A549 (cell line): ENCODE measurements at regions not wholly inside any gene's neighbourhood (a gene's known extent, or its start where the extent isn't known, plus 50 kb on each side); places are given as distances from the start of the nearest gene placed in this dataset.

ENCODE experiments used
- ATAC-seq, 2 experiments: fragments of 200-7000 bp in 1 of 2; fragments of >200 bp in 1 of 2; cut with Nextera tagmentation in 1 of 2; cut with Tn5 transposase in 1 of 2; 3 replicates each; pipeline versions ENCODE4 v1.8.0 to v1.9.1; 2018 to 2020; ENCODE audit warnings: mild to moderate bottlenecking in 1 of 2, moderate library complexity in 1 of 2
- CTCF ChIA-PET: fragments of 300-600 bp; sonication (Branson Sonifier 250); formaldehyde crosslinking; extraction: SDS; loops from one replicate; lab custom pipeline; 2021; ENCODE audit warnings: antibody characterized with exemption, inconsistent platforms; lab: Yijun Ruan, JAX
- POLR2A ChIA-PET: fragments of 350-600 bp; formaldehyde crosslinking; extraction: SDS; loops from one replicate; lab custom pipeline; 2021; ENCODE audit warnings: antibody characterized with exemption, inconsistent platforms; lab: Yijun Ruan, JAX
- DNase-seq, 2 experiments: peaks; one replicate each; pipeline versions ENCODE4 v3.0.0 to v3.0.0-alpha.2; 2011 to 2016; ENCODE audit warnings: low read depth in 1 of 2, low spot score in 1 of 2
- FAIRE-seq: peaks from 2 replicates; lab custom pipeline; 2011; peaks lifted over from hg19 to GRCh38; lab: Jason Lieb, UNC
- H3K27ac ChIP-seq, 2 experiments: fragments of >200 bp; sonication (Bioruptor Twin); formaldehyde crosslinking; 3 replicates each; pipeline ENCODE4 v1.5.1; 2016 to 2017
- H3K4me1 ChIP-seq: fragments of >200 bp; sonication (Bioruptor Twin); formaldehyde crosslinking; 3 replicates; pipeline ENCODE4 v1.6.1; 2016
- H3K4me2 ChIP-seq: fragments of >200 bp; sonication (Bioruptor Twin); formaldehyde crosslinking; 3 replicates; pipeline ENCODE4 v1.6.1; 2016
- H3K4me3 ChIP-seq: fragments of >200 bp; sonication (Bioruptor Twin); formaldehyde crosslinking; 3 replicates; pipeline ENCODE4 v1.5.1; 2016
- H3K9me3 ChIP-seq: fragments of >200 bp; sonication (Bioruptor Twin); formaldehyde crosslinking; 3 replicates; pipeline ENCODE4 v1.6.1; 2016
- BHLHE40 ChIP-seq: IDR thresholded peaks from 2 replicates; pipeline ENCODE4 v1.6.1; 2012; ENCODE audit warnings: low read depth, low read length, inconsistent platforms
- EP300 ChIP-seq, 2 experiments: fragments of >200 bp; sonication (Bioruptor Twin); formaldehyde crosslinking; IDR thresholded peaks; 2 replicates in 1 of 2; 3 replicates in 1 of 2; pipeline ENCODE4 v1.6.1; 2016 to 2017
- HDAC2 ChIP-seq: fragments of 200-600 bp; sonication (generic); IDR thresholded peaks from 2 replicates; pipeline ENCODE4 v1.6.1; 2016
- HOXA7 ChIP-seq: fragments of 250-450 bp; sonication (Bioruptor Pico); IDR thresholded peaks from 2 replicates; pipeline ENCODE4 v1.5.0; 2020; ENCODE audit warnings: mild to moderate bottlenecking, moderate library complexity
- HOXB13 ChIP-seq: fragments of 250-450 bp; sonication (Bioruptor Pico); IDR thresholded peaks from 2 replicates; pipeline ENCODE4 v1.5.0; 2020; ENCODE audit warnings: low read depth, mild to moderate bottlenecking, moderate library complexity
- KDM1A ChIP-seq: fragments of 200-600 bp; sonication (generic); IDR thresholded peaks from 2 replicates; pipeline ENCODE4 v1.6.1; 2016; ENCODE audit warnings: low read depth, mild to moderate bottlenecking
- MAFK ChIP-seq: fragments of 450-650 bp; IDR thresholded peaks from 2 replicates; pipeline ENCODE4 v1.6.1; 2014; ENCODE audit not compliant: partially characterized antibody
- NPAS2 ChIP-seq: fragments of 250-450 bp; sonication (Bioruptor Pico); IDR thresholded peaks from 2 replicates; pipeline ENCODE4 v1.8.0; 2022; ENCODE audit warnings: mild to moderate bottlenecking, moderate library complexity, borderline replicate concordance
- POLR2A ChIP-seq: IDR thresholded peaks from 2 replicates; pipeline ENCODE4 v1.6.1; 2012; ENCODE audit warnings: mild to moderate bottlenecking, low read length
- RARB ChIP-seq: fragments of 250-450 bp; sonication (Bioruptor Pico); IDR thresholded peaks from 2 replicates; pipeline ENCODE4 v1.8.0; 2021; ENCODE audit warnings: mild to moderate bottlenecking, moderate library complexity
- TFCP2L1 ChIP-seq: fragments of 250-450 bp; sonication (Bioruptor Pico); IDR thresholded peaks from 2 replicates; pipeline ENCODE4 v1.5.0; 2021; ENCODE audit warnings: mild to moderate bottlenecking
- ZC3H11A ChIP-seq: fragments of 450-650 bp; IDR thresholded peaks from 2 replicates; pipeline ENCODE4 v1.6.1; 2014; ENCODE audit warnings: antibody characterized with exemption, mild to moderate bottlenecking
- ZFP36 ChIP-seq: fragments of 450-650 bp; IDR thresholded peaks from 2 replicates; pipeline ENCODE4 v1.6.1; 2014; ENCODE audit warnings: borderline replicate concordance; ENCODE audit not compliant: partially characterized antibody
- WGBS: methylation state at CpG from one replicate; pipeline ENCODE4 v1.1.6; 2017; ENCODE audit errors: missing lambda C conversion rate; 5-methylcytosine and 5-hydroxymethylcytosine counted together
- TF ChIP-seq, protein P1 (sequence below): fragments of 200-600 bp; sonication (generic); IDR thresholded peaks from 2 replicates; pipeline ENCODE4 v1.6.1; 2016; ENCODE audit warnings: antibody characterized with exemption, mild to moderate bottlenecking, moderate library complexity
- TF ChIP-seq, protein P2 (sequence below): fragments of 450-650 bp; IDR thresholded peaks from 2 replicates; pipeline ENCODE4 v1.6.1; 2014; ENCODE audit warnings: antibody characterized with exemption
- TF ChIP-seq, protein P3 (sequence below): fragments of 250-450 bp; sonication (Bioruptor Pico); IDR thresholded peaks from 2 replicates; pipeline ENCODE4 v1.5.0; 2020; ENCODE audit warnings: low read depth, mild to moderate bottlenecking, moderate library complexity
- TF ChIP-seq, protein P4 (sequence below): fragments of >200 bp; sonication (Bioruptor Twin); formaldehyde crosslinking; IDR thresholded peaks from 2 replicates; pipeline ENCODE4 v1.6.1; 2016

DNA sequence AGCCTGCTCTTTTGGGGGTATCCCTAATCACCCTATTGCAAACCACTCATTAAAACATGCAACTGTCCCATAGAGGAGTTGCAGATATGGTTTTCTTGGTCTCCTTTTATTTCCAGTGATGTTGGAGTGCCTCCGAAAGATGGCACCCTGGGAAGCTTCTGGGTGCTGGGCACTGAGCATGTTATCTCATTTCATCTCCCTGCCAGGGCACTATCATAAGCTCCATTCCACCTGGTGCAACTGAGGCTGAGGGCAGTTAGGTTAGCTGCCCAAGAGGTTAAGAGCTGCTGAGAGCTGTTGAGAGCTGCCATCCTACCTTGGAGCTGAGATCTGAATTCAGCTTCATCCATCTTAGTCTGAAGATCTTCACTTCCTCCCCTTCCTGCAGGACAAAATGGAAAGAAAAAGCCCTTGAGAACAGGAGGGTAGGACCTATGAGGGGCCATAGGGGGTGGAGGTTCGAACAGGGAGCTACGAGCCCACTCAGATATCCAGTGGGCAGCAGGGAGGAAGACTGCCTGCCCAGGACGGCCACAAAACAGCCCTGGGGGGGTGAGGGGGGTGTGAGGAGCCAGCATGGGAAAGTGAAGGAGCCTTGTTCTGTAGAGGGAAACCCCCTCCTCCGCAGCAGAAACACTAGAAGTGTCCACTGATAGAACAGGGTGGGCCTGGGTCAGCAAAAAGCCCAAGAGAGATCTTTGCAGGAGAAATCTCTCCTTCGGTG lies 202.5 kb downstream of the ZFP36L2 start (continued):
- TF ChIP-seq, protein P1, sequence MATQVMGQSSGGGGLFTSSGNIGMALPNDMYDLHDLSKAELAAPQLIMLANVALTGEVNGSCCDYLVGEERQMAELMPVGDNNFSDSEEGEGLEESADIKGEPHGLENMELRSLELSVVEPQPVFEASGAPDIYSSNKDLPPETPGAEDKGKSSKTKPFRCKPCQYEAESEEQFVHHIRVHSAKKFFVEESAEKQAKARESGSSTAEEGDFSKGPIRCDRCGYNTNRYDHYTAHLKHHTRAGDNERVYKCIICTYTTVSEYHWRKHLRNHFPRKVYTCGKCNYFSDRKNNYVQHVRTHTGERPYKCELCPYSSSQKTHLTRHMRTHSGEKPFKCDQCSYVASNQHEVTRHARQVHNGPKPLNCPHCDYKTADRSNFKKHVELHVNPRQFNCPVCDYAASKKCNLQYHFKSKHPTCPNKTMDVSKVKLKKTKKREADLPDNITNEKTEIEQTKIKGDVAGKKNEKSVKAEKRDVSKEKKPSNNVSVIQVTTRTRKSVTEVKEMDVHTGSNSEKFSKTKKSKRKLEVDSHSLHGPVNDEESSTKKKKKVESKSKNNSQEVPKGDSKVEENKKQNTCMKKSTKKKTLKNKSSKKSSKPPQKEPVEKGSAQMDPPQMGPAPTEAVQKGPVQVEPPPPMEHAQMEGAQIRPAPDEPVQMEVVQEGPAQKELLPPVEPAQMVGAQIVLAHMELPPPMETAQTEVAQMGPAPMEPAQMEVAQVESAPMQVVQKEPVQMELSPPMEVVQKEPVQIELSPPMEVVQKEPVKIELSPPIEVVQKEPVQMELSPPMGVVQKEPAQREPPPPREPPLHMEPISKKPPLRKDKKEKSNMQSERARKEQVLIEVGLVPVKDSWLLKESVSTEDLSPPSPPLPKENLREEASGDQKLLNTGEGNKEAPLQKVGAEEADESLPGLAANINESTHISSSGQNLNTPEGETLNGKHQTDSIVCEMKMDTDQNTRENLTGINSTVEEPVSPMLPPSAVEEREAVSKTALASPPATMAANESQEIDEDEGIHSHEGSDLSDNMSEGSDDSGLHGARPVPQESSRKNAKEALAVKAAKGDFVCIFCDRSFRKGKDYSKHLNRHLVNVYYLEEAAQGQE = no peak
- TF ChIP-seq, all 56 proteins: peak for 0

DNA sequence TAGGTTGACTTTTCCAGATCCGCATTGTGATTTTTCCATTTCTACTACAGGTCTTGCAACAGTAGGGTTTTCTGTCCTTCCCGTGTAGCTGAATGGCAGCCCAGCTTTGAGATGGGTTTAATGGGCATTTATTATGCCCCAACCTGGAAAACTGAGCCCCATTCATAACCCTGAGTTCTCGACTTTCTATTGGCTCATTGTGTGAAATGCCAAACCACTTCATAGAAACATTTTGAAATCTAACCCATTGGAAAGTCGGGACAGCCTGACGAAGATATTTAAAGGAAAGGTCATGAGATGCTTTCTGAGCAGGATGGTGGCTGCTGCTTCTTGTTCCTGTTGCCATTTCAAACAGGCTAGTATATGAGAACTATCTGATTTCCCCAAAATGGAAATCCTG lies 203.5 kb downstream of the ZFP36L2 start:
- Histone ChIP-seq H3K4me3 (no peak overlapping the region), H3K4me2 (no peak overlapping the region), H3K9me3 (peaks cover 26% of the 10 kb centered on the region), H3K27ac (no peak overlapping the region), H3K4me1 (peaks cover 12% of the 10 kb centered on the region; the same call in 2 of the 3 replicates)
- POLR2A ChIA-PET = no interaction called here
- no peak for FAIRE-seq
- 67% methylated on average over 5 of the region's 5 CpGs for WGBS
- ATAC-seq = no peak
- no peak for DNase-seq
- TF ChIP-seq HOXA7 (CRISPR knock-in tag) = no peak
- TF ChIP-seq ZC3H11A = no peak
- TF ChIP-seq EP300 (IDR thresholded peaks at IDR 0.05) = no peak
- TF ChIP-seq, protein P2, sequence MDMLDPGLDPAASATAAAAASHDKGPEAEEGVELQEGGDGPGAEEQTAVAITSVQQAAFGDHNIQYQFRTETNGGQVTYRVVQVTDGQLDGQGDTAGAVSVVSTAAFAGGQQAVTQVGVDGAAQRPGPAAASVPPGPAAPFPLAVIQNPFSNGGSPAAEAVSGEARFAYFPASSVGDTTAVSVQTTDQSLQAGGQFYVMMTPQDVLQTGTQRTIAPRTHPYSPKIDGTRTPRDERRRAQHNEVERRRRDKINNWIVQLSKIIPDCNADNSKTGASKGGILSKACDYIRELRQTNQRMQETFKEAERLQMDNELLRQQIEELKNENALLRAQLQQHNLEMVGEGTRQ = no peak
- TF ChIP-seq KDM1A = no peak
- TF ChIP-seq HDAC2 = no peak
- TF ChIP-seq MAFK = no peak
- no peak for TF ChIP-seq BHLHE40
- no peak for TF ChIP-seq POLR2A
- TF ChIP-seq HOXB13 (CRISPR knock-in tag) = no peak
- no peak for TF ChIP-seq ZFP36
- TF ChIP-seq RARB (CRISPR knock-in tag) = no peak
- TF ChIP-seq, protein P3, sequence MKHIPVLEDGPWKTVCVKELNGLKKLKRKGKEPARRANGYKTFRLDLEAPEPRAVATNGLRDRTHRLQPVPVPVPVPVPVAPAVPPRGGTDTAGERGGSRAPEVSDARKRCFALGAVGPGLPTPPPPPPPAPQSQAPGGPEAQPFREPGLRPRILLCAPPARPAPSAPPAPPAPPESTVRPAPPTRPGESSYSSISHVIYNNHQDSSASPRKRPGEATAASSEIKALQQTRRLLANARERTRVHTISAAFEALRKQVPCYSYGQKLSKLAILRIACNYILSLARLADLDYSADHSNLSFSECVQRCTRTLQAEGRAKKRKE (CRISPR knock-in tag) = no peak
- no peak for TF ChIP-seq TFCP2L1 (CRISPR knock-in tag)
- TF ChIP-seq, protein P1 = no peak
- TF ChIP-seq NPAS2 (CRISPR knock-in tag) = no peak
- TF ChIP-seq, protein P4, sequence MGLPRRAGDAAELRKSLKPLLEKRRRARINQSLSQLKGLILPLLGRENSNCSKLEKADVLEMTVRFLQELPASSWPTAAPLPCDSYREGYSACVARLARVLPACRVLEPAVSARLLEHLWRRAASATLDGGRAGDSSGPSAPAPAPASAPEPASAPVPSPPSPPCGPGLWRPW = no peak
- CTCF ChIA-PET = interaction anchor here (1.9 to 7.4 kb wide), 3 partner anchors 12 to 204 kb away, joined by 5 to 85 read pairs (median 10); partner anchors contain the start of gene ZFP36L2
